PC-3 (cell line): ENCODE measurements at regions not wholly inside any gene's neighbourhood (a gene's known extent, or its start where the extent isn't known, plus 50 kb on each side); places are given as distances from the start of the nearest gene placed in this dataset.
A peak's percentile ranks its signal among the peaks of the same experiment; 100 is the strongest.

Experiments
- ATAC-seq: fragments of 200-7000 bp; cut with Tn5 transposase; 2 replicates; pipeline ENCODE4 v1.9.1; 2020; ENCODE audit warnings: mild to moderate bottlenecking, moderate library complexity
- BruUV-seq: library from RNA; stranded (reverse); fragments of 400-500 nt; replicated peaks from 2 replicates; lab custom pipeline; 2021; lab: Mats Ljungman, UMichigan
- CTCF ChIA-PET: fragments of 300-600 bp; sonication (Branson Sonifier 250); formaldehyde crosslinking; loops from one replicate; lab custom pipeline; 2022; ENCODE audit warnings: antibody characterized with exemption; lab: Charles Lee
- POLR2A ChIA-PET: fragments of 300-600 bp; sonication (Branson Sonifier 250); formaldehyde crosslinking; loops from one replicate; lab custom pipeline; 2022; ENCODE audit warnings: antibody characterized with exemption; ENCODE audit not compliant: unreplicated experiment; lab: Charles Lee
- DNase-seq: peaks from one replicate; pipeline ENCODE4 v3.0.0-alpha.2; 2015
- H2AFZ ChIP-seq: fragments of 300-600 bp; sonication (generic); 2 replicates; pipeline ENCODE4 v1.6.0; 2016; ENCODE audit warnings: antibody characterized with exemption, low read length
- H3F3A ChIP-seq: fragments of 300-600 bp; sonication (generic); one replicate; pipeline ENCODE4 v1.6.0; 2017; ENCODE audit warnings: antibody characterized with exemption, low read length, control low read depth, mild to moderate bottlenecking; ENCODE audit not compliant: unreplicated experiment
- H3K27ac ChIP-seq: fragments of 300-600 bp; sonication (generic); 2 replicates; pipeline ENCODE4 v1.5.1; 2016; ENCODE audit warnings: mild to moderate bottlenecking, low read length
- H3K27me3 ChIP-seq: fragments of 300-600 bp; sonication (generic); 2 replicates; pipeline ENCODE4 v1.6.1; 2016; ENCODE audit warnings: low read length, mixed read lengths
- H3K36me3 ChIP-seq: fragments of 300-600 bp; sonication (generic); 2 replicates; pipeline ENCODE4 v1.6.1; 2016; ENCODE audit warnings: low read depth, mixed run types, low read length, mixed read lengths
- H3K4me1 ChIP-seq: fragments of 300-600 bp; sonication (generic); 2 replicates; pipeline ENCODE4 v1.5.1; 2016; ENCODE audit warnings: low read length; ENCODE audit not compliant: insufficient read depth
- H3K4me2 ChIP-seq: fragments of 300-600 bp; sonication (generic); 2 replicates; pipeline ENCODE4 v1.6.0; 2016; ENCODE audit warnings: low read length
- H3K4me3 ChIP-seq: fragments of 300-600 bp; sonication (generic); 2 replicates; pipeline ENCODE4 v1.5.1; 2016; ENCODE audit warnings: mild to moderate bottlenecking, low read length, mixed read lengths
- H3K79me2 ChIP-seq: fragments of 300-600 bp; sonication (generic); 2 replicates; pipeline ENCODE4 v1.6.1; 2017; ENCODE audit warnings: low read length, mixed read lengths
- H3K9ac ChIP-seq: fragments of 300-600 bp; sonication (generic); 2 replicates; pipeline ENCODE4 v1.6.0; 2016; ENCODE audit warnings: mild to moderate bottlenecking, low read length
- H3K9me2 ChIP-seq: fragments of 300-600 bp; sonication (generic); replicated peaks from 2 replicates; pipeline ENCODE4 v1.6.1; 2016; ENCODE audit warnings: mixed run types, low read length, mixed read lengths
- H3K9me3 ChIP-seq: fragments of 300-600 bp; sonication (generic); 2 replicates; pipeline ENCODE4 v1.6.1; 2016; ENCODE audit warnings: low read length, mixed read lengths
- H4K20me1 ChIP-seq: fragments of 300-600 bp; sonication (generic); 2 replicates; pipeline ENCODE4 v1.6.1; 2016; ENCODE audit warnings: low read length, mixed read lengths
- EZH2 ChIP-seq: fragments of 300-600 bp; sonication (generic); IDR thresholded peaks from one replicate; pipeline ENCODE4 v1.6.1; 2017; ENCODE audit warnings: antibody characterized with exemption, mild to moderate bottlenecking, low read length; ENCODE audit not compliant: unreplicated experiment
- EZH2phosphoT487 ChIP-seq: fragments of 300-600 bp; sonication (generic); IDR thresholded peaks from 2 replicates; pipeline ENCODE4 v1.6.1; 2018; ENCODE audit warnings: mild to moderate bottlenecking, antibody characterized with exemption, low read length, borderline replicate concordance
- intact Hi-C: fragments of 100-400 bp; cut with micrococcal nuclease; formaldehyde crosslinking; loops from 2 replicates; pipeline ENCODE4 v1.9.0; 2023
- TF ChIP-seq, protein P1 (sequence below): fragments of 300-600 bp; sonication (generic); conservative IDR thresholded peaks from 2 replicates; pipeline ENCODE4 v1.5.1; 2017; ENCODE audit warnings: antibody characterized with exemption, low read depth, mild to moderate bottlenecking, low read length

DNA sequence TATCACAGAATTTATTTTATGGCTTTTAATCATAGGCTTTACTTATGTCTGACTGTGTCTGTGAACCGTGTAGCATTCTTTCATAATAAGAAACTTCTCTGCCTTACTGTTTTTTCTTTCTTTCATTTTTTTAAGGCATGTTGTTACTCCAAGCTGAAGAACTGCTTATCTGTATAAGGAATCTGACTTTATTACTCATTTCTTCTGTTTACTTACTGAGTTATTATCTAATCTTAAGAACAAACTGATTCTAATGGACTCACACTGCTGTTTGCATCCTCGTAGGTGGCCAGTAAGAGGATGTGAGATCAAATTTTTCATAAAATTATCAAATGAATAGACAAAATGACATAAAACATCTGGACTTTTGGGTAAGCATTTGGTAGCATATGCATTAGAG, 54.7 kb upstream of the DNAJC1 start:
- POLR2A ChIA-PET: no interaction called here
- H3K27me3 ChIP-seq: no peaks in the 10 kb centered on the region
- H3K36me3 ChIP-seq: no peaks in the 10 kb centered on the region
- peak overlapping the region; percentile 59 for H3K4me2 ChIP-seq
- no peak overlapping the region for H3K27ac ChIP-seq
- peak; percentile 62 for ATAC-seq
- H3K9me3 ChIP-seq: no peaks in the 10 kb centered on the region
- CTCF ChIA-PET: no interaction called here
- H3K4me3 ChIP-seq: no peak overlapping the region
- TF ChIP-seq EZH2 (no peak), EZH2phosphoT487 (no peak)
- TF ChIP-seq, protein P1, sequence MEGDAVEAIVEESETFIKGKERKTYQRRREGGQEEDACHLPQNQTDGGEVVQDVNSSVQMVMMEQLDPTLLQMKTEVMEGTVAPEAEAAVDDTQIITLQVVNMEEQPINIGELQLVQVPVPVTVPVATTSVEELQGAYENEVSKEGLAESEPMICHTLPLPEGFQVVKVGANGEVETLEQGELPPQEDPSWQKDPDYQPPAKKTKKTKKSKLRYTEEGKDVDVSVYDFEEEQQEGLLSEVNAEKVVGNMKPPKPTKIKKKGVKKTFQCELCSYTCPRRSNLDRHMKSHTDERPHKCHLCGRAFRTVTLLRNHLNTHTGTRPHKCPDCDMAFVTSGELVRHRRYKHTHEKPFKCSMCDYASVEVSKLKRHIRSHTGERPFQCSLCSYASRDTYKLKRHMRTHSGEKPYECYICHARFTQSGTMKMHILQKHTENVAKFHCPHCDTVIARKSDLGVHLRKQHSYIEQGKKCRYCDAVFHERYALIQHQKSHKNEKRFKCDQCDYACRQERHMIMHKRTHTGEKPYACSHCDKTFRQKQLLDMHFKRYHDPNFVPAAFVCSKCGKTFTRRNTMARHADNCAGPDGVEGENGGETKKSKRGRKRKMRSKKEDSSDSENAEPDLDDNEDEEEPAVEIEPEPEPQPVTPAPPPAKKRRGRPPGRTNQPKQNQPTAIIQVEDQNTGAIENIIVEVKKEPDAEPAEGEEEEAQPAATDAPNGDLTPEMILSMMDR: no peak
- H3K79me2 ChIP-seq: no peaks in the 10 kb centered on the region
- no peaks in the 10 kb centered on the region for H3K9me2 ChIP-seq
- no peaks in the 10 kb centered on the region for H3F3A ChIP-seq
- peak; percentile 47 for DNase-seq
- BruUV-seq: no TSS peak
- peaks cover 13% of the 10 kb centered on the region for H3K4me1 ChIP-seq
- H4K20me1 ChIP-seq: no peaks in the 10 kb centered on the region
- no peak overlapping the region for H2AFZ ChIP-seq
- no peak overlapping the region for H3K9ac ChIP-seq
- intact Hi-C loops: no loop called here

DNA sequence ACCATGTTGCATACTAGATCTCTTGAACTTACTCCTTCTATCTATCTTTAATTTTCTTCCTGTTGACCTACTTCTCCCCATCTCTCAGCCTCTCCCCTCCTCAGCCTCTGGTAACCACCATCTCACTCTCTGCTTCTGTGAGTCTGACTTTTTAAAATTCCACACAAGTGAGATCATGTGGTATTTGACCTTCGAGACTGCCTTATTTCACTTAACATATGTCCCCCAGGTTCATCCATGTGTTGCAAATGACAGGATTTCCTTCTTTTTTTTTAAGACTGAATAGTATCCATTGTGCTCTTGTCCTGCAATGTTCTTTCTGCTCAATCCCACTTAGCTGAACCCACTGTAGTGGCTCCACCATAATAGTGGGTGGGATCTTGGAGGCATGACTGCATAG, 51.4 kb upstream of the DNAJC1 start:
- Histone ChIP-seq H3K9me2 (no peaks in the 10 kb centered on the region), H3K9ac (no peak overlapping the region), H3F3A (no peaks in the 10 kb centered on the region), H4K20me1 (no peaks in the 10 kb centered on the region), H3K27ac (no peak overlapping the region), H2AFZ (no peak overlapping the region), H3K4me3 (no peak overlapping the region), H3K4me1 (peaks cover 13% of the 10 kb centered on the region), H3K9me3 (no peaks in the 10 kb centered on the region), H3K4me2 (no peak overlapping the region), H3K36me3 (no peaks in the 10 kb centered on the region), H3K79me2 (no peaks in the 10 kb centered on the region), H3K27me3 (no peaks in the 10 kb centered on the region)
- no TSS peak for BruUV-seq
- DNase-seq: no peak
- intact Hi-C loops: no loop called here
- no peak for ATAC-seq
- CTCF ChIA-PET: no interaction called here
- POLR2A ChIA-PET: no interaction called here
- TF ChIP-seq, protein P1: no peak
- TF ChIP-seq EZH2 (no peak), EZH2phosphoT487 (no peak)
